Ovary (tissue), 7 donors: ENCODE measurements at regions not wholly inside any gene's neighbourhood (a gene's known extent, or its start where the extent isn't known, plus 50 kb on each side); places are given as distances from the start of the nearest gene placed in this dataset.

ENCODE experiments used
- DNase-seq, 5 donors: peaks; one replicate each; pipeline ENCODE4 v3.0.0-alpha.2; 2019 to 2020
- H3K27ac ChIP-seq, 2 donors: fragments of 200-600 bp; one replicate each; pipeline versions ENCODE4 v1.5.1 to v1.8.0; 2019 to 2022
- H3K27me3 ChIP-seq: fragments of 200-600 bp; one replicate; pipeline ENCODE4 v1.8.0; 2022
- H3K36me3 ChIP-seq: fragments of 200-600 bp; sonication (generic); one replicate; pipeline ENCODE4 v1.5.1; 2019
- H3K4me1 ChIP-seq: one replicate; pipeline ENCODE4 v1.8.1; 2013; ENCODE audit warnings: mild to moderate bottlenecking, moderate library complexity; ENCODE audit not compliant: insufficient read depth
- H3K4me3 ChIP-seq: fragments of 200-600 bp; sonication (generic); one replicate; pipeline ENCODE4 v1.5.1; 2017
- H3K9me3 ChIP-seq, 2 donors: fragments of 200-600 bp in 1 of 2; sonication (generic) in 1 of 2; one replicate each; pipeline versions ENCODE4 v1.5.1 to v1.8.1; 2013 to 2019; ENCODE audit warnings: mild to moderate bottlenecking in 1 of 2, moderate library complexity in 1 of 2
- CTCF ChIP-seq, 3 donors: fragments of 450-650 bp in 2 of 3; fragments of 200-600 bp in 1 of 3; IDR thresholded peaks; one replicate each; pipeline versions ENCODE4 v1.5.1 to v1.8.0; 2016 to 2022; ENCODE audit warnings: antibody characterized with exemption in 3 of 3, mild to moderate bottlenecking in 1 of 3
- EP300 ChIP-seq: sonication (generic); formaldehyde crosslinking; IDR thresholded peaks from one replicate; pipeline ENCODE4 v1.6.1; 2017; ENCODE audit warnings: antibody characterized with exemption
- POLR2A ChIP-seq: fragments of 450-650 bp; IDR thresholded peaks from one replicate; pipeline ENCODE4 v1.6.1; 2017; ENCODE audit warnings: antibody characterized with exemption, mild to moderate bottlenecking, moderate library complexity
- WGBS, 3 donors: extraction: QIAGEN DNeasy Blood & Tissue Kit in 1 of 3; methylation state at CpG; one replicate each; pipeline versions ENCODE4 v1.1.5 to v1.1.7; 2013 to 2017; 5-methylcytosine and 5-hydroxymethylcytosine counted together
- intact Hi-C, 4 donors: fragments of 100-400 bp; cut with DNase I; formaldehyde crosslinking; loops; one replicate each; pipeline versions ENCODE4 v1.11.0 to v1.15.1; 2022 to 2023
- donor health status: DM: no; HTN: no; CAD: no; lungs with moderate emphysema.
- donor health status: DM: no; HTN: no; CAD: no.
- donor health status: Bipolar disorder and iron deficiency.
- donor health status: DM: no; HTN: no; CAD: no.
- donor health status: DM: yes; HTN: yes; CAD: no.

- no peak overlapping the region for H3K4me3 ChIP-seq
- H3K27me3 ChIP-seq = no peaks in the 10 kb centered on the region
- no peaks in the 10 kb centered on the region for H3K4me1 ChIP-seq
- no peak overlapping the region for H3K27ac ChIP-seq
- 95 to 97% (median 97%) methylated on average over 1 of the region's 1 CpG for WGBS, 3 donors
- no peak for TF ChIP-seq CTCF (IDR thresholded peaks at IDR 0.05)
- no peak for TF ChIP-seq EP300
- no peak for TF ChIP-seq POLR2A
- intact Hi-C loops = no loop called here
- H3K36me3 ChIP-seq = no peaks in the 10 kb centered on the region
- DNase-seq = no peak
- no peaks in the 10 kb centered on the region for H3K9me3 ChIP-seq
Observed at GRCh38 chr5:98605426-98605825, 168.0 kb upstream of the RGMB start.

GRCh38 chr5:98606961-98607360 lies 166.5 kb upstream of the RGMB start:
- H3K36me3 ChIP-seq = no peaks in the 10 kb centered on the region
- H3K4me1 ChIP-seq = no peaks in the 10 kb centered on the region
- H3K9me3 ChIP-seq = no peaks in the 10 kb centered on the region
- H3K4me3 ChIP-seq = no peak overlapping the region
- WGBS, 3 donors = 61 to 72% (median 70%) methylated on average over 2 of the region's 2 CpGs
- TF ChIP-seq POLR2A (no peak), CTCF (IDR thresholded peaks at IDR 0.05) (no peak), EP300 (no peak)
- no peak overlapping the region for H3K27ac ChIP-seq
- intact Hi-C loops = no loop called here
- DNase-seq = no peak
- no peaks in the 10 kb centered on the region for H3K27me3 ChIP-seq

- no peaks in the 10 kb centered on the region for H3K27me3 ChIP-seq
- WGBS, 3 donors = 77 to 79% (median 77%) methylated on average over 3 of the region's 3 CpGs
- H3K36me3 ChIP-seq = no peaks in the 10 kb centered on the region
- no peak for DNase-seq
- H3K4me1 ChIP-seq = no peaks in the 10 kb centered on the region
- intact Hi-C loops = no loop called here
- H3K27ac ChIP-seq = no peak overlapping the region
- no peak for TF ChIP-seq EP300
- TF ChIP-seq CTCF (IDR thresholded peaks at IDR 0.05) = no peak
- no peak for TF ChIP-seq POLR2A
- H3K4me3 ChIP-seq = no peak overlapping the region
- H3K9me3 ChIP-seq = no peaks in the 10 kb centered on the region
Observed at GRCh38 chr5:98608052-98608451, 165.4 kb upstream of the RGMB start.

- H3K27ac ChIP-seq = no peak overlapping the region
- H3K4me3 ChIP-seq = no peak overlapping the region
- H3K9me3 ChIP-seq = no peaks in the 10 kb centered on the region
- H3K36me3 ChIP-seq = no peaks in the 10 kb centered on the region
- DNase-seq = no peak
- intact Hi-C loops = no loop called here
- WGBS, 3 donors = 82 to 88% (median 82%) methylated on average over 1 of the region's 1 CpG
- no peaks in the 10 kb centered on the region for H3K27me3 ChIP-seq
- TF ChIP-seq POLR2A (no peak), CTCF (IDR thresholded peaks at IDR 0.05) (no peak), EP300 (no peak)
- H3K4me1 ChIP-seq = no peaks in the 10 kb centered on the region
Observed at GRCh38 chr5:98614341-98614740, 159.1 kb upstream of the RGMB start.

GRCh38 chr5:98621821-98622220 lies 151.6 kb upstream of the RGMB start:
- no peaks in the 10 kb centered on the region for H3K9me3 ChIP-seq
- intact Hi-C loops = no loop called here
- 41 to 66% (median 51%) methylated on average over 7 of the region's 7 CpGs for WGBS, 3 donors
- no peak overlapping the region for H3K4me3 ChIP-seq
- no peak for DNase-seq
- H3K4me1 ChIP-seq = no peaks in the 10 kb centered on the region
- TF ChIP-seq CTCF (IDR thresholded peaks at IDR 0.05) (no peak), EP300 (no peak), POLR2A (no peak)
- no peak overlapping the region for H3K27ac ChIP-seq
- no peaks in the 10 kb centered on the region for H3K36me3 ChIP-seq
- H3K27me3 ChIP-seq = no peaks in the 10 kb centered on the region
